ENCODE measurements at regions not wholly inside any gene's neighbourhood (a gene's known extent, or its start where the extent isn't known, plus 50 kb on each side); places are given as distances from the start of the nearest gene placed in this dataset.

DNA sequence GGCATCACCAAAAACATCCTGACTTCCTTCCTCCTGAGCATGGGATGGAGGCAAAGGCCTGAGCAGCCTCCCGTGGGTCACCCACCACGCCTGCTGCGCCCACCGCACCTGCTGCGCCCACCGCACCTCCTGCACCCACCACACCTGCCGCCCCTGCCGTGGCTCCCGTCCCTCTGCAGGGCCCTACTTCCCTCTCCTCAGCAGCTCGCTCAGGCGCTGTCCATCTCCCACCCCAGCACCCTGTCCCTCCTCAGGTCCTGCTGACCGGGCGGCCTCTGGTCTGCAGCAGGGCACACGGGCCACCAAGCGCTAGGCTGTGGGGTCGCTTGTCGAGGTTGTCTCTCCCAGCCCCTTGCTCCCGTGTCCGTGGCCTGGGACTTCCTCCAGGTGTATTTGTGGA, 72.7 kb upstream of the SLCO4A1 start:
- H3K27me3 ChIP-seq (replicated peaks; ENCODE audit: control insufficient read depth, insufficient read depth, low read length, poor library complexity, severe bottlenecking) = peaks cover 3% of the 10 kb centered on the region
- no peak overlapping the region for H3K4me3 ChIP-seq (ENCODE audit: insufficient read depth, low read depth, low read length, poor library complexity, severe bottlenecking)
- H3K4me1 ChIP-seq (ENCODE audit: control insufficient read depth, insufficient read depth, low read length, poor library complexity, severe bottlenecking) = no peaks in the 10 kb centered on the region

DNA sequence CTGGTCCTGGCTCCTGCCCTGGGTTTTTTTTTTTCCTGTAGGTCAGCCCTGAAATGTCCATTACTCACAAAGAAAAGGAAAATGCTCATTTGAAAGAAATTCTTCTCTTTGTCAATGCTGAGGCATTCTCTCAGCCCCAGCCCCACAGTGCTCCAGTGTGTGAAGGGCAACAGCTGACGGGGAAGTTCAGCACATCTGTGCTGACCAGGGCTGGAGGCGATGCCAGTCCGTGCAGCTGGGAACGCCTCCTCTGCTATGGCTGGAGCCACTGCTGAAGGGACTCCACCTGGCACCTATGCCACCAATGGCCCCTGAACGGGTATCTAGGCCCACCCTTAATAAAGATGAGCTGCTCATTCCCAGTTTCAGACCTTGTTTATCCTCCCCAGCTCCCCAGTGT, 71.9 kb upstream of the SLCO4A1 start:
- H3K27me3 ChIP-seq (replicated peaks; ENCODE audit: control insufficient read depth, insufficient read depth, low read length, poor library complexity, severe bottlenecking) = peaks cover 6% of the 10 kb centered on the region
- DNase-seq = no peak
- H3K9me3 ChIP-seq (ENCODE audit: control insufficient read depth, low read length) = no peaks in the 10 kb centered on the region
- no peaks in the 10 kb centered on the region for H3K4me1 ChIP-seq (ENCODE audit: control insufficient read depth, insufficient read depth, low read length, poor library complexity, severe bottlenecking)
- no peak overlapping the region for H3K4me3 ChIP-seq (ENCODE audit: insufficient read depth, low read depth, low read length, poor library complexity, severe bottlenecking)
- no peaks in the 10 kb centered on the region for H3K36me3 ChIP-seq (ENCODE audit: control insufficient read depth, insufficient read depth, low read length)
- H3K27ac ChIP-seq (ENCODE audit: insufficient read depth, low read length, poor library complexity, severe bottlenecking) = no peak overlapping the region

More for the DNA sequence above, 72.7 kb upstream of the SLCO4A1 start:
- Histone ChIP-seq H3K9me3 (ENCODE audit: control insufficient read depth, low read length) (no peaks in the 10 kb centered on the region), H3K27ac (ENCODE audit: insufficient read depth, low read length, poor library complexity, severe bottlenecking) (no peak overlapping the region), H3K36me3 (ENCODE audit: control insufficient read depth, insufficient read depth, low read length) (no peaks in the 10 kb centered on the region)
- DNase-seq = no peak

DNA sequence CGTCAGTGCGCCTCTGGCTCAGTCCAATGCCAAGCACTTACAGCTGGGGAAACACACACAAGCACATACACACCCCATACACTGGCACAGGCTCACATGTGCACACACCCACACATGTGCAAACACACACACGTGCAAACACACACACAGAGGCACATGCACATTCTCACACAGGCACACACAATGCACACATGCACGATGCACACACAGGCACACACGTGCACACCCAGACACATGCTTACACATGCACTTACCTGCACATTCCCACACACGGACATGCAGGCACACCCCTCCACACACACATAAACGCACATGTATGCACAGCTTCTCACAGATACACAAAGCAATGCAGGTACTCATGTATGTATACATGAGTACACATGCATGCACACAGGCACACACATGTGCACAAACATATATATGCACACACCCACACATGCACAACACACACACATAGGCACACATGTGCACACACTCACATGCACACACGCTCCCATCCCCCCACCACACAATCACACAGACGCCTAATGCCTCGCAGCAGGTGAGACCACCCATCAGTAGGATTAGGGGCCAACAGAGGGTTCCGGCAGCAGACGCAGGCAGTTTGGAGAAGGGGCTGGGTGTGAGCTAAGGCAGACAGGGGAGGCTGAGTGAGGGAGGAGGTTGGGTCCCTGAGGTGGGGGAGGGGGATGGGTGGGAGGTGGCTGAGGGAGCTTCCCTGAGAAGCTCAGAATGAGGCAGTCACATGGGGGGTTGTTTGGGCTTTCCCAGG, 71.2 kb upstream of the SLCO4A1 start:
- H3K27me3 ChIP-seq (replicated peaks; ENCODE audit: control insufficient read depth, insufficient read depth, low read length, poor library complexity, severe bottlenecking) = peaks cover 6% of the 10 kb centered on the region
- DNase-seq = no peak
- no peaks in the 10 kb centered on the region for H3K36me3 ChIP-seq (ENCODE audit: control insufficient read depth, insufficient read depth, low read length)
- no peak overlapping the region for H3K4me3 ChIP-seq (ENCODE audit: insufficient read depth, low read depth, low read length, poor library complexity, severe bottlenecking)
- no peak overlapping the region for H3K27ac ChIP-seq (ENCODE audit: insufficient read depth, low read length, poor library complexity, severe bottlenecking)
- H3K4me1 ChIP-seq (ENCODE audit: control insufficient read depth, insufficient read depth, low read length, poor library complexity, severe bottlenecking) = no peaks in the 10 kb centered on the region
- no peaks in the 10 kb centered on the region for H3K9me3 ChIP-seq (ENCODE audit: control insufficient read depth, low read length)

DNA sequence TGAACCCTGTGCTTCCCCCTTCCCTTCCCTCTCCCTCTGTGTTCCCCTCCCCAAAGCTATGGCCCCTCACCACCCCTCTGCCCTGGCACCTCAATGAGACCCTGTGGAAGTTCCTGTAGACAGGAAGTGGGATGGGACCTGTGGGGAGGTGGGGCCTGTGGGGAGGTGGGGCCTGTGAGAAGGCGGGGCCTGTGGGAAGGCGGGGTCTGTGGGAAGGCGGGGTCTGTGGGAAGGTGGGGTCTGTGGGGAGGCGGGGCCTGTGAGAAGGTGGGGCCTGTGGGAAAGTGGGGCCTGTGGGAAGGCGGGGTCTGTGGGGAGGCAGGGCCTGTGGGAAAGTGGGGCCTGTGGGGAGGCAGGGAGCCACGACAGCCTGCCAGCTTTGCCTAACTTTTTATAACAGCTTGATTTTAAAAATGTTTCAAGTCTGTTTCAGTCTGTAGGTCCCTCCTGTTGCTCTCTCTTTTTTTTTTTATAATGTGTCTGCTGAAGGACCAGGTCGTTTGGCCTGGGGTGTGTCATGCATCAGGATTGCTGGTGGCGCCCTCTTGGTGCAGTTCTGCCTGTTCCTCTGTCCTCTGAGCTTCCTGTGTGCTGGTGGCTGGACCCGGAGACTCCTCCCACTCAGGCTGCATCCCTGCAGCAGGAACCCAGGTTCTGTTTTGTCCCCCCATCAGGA, 70.5 kb upstream of the SLCO4A1 start:
- Histone ChIP-seq H3K27me3 (replicated peaks; ENCODE audit: control insufficient read depth, insufficient read depth, low read length, poor library complexity, severe bottlenecking) (peaks cover 10% of the 10 kb centered on the region), H3K9me3 (ENCODE audit: control insufficient read depth, low read length) (no peaks in the 10 kb centered on the region), H3K4me3 (ENCODE audit: insufficient read depth, low read depth, low read length, poor library complexity, severe bottlenecking) (no peak overlapping the region), H3K4me1 (ENCODE audit: control insufficient read depth, insufficient read depth, low read length, poor library complexity, severe bottlenecking) (no peaks in the 10 kb centered on the region), H3K36me3 (ENCODE audit: control insufficient read depth, insufficient read depth, low read length) (no peaks in the 10 kb centered on the region), H3K27ac (ENCODE audit: insufficient read depth, low read length, poor library complexity, severe bottlenecking) (no peak overlapping the region)
- DNase-seq = no peak

DNA sequence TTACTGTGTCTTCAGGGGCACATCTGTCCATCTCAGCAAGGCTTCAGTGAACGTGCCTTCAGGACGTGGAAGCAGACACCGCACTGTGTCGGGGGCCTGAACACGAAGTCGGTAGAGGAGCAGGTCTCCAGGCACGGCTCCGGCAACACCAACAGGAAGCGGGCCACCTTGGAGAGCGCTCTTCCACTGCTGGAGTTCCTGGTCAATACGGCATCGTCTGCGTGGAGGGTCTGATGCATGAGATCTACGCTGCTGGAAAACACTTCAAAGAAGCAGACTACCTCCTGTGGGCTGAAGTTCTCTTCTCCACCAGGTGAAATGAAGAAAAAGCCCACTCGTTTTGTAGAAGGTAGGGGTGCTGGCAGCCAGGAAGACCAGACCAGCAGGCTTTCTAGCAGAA, 69.3 kb upstream of the SLCO4A1 start:
- peaks cover 14% of the 10 kb centered on the region for H3K27me3 ChIP-seq (replicated peaks; ENCODE audit: control insufficient read depth, insufficient read depth, low read length, poor library complexity, severe bottlenecking)

DNA sequence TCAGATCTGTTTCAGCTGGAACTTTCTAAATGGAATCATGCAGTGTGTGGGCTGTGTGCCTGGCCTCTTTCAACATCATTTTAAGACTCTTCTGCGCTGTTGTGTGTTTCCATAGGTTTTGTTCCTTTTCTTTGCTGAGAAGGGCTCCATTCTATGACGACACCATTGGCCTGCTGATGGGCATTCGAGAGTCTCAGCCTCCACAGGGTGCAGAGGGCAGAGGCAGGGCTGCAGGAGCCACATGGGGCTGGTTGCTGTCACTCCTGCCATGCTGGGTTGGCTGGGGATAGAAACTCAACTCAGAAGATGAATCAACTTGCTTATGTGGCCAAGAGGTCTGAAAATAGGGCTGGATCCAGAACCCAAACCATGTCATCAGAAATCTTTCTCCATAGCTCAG, 68.5 kb upstream of the SLCO4A1 start:
- no peaks in the 10 kb centered on the region for H3K36me3 ChIP-seq (ENCODE audit: control insufficient read depth, insufficient read depth, low read length)
- no peak overlapping the region for H3K27ac ChIP-seq (ENCODE audit: insufficient read depth, low read length, poor library complexity, severe bottlenecking)
- H3K9me3 ChIP-seq (ENCODE audit: control insufficient read depth, low read length) = no peaks in the 10 kb centered on the region
- DNase-seq = no peak
- H3K4me1 ChIP-seq (ENCODE audit: control insufficient read depth, insufficient read depth, low read length, poor library complexity, severe bottlenecking) = no peaks in the 10 kb centered on the region
- H3K27me3 ChIP-seq (replicated peaks; ENCODE audit: control insufficient read depth, insufficient read depth, low read length, poor library complexity, severe bottlenecking) = peaks cover 16% of the 10 kb centered on the region
- no peak overlapping the region for H3K4me3 ChIP-seq (ENCODE audit: insufficient read depth, low read depth, low read length, poor library complexity, severe bottlenecking)

More for the DNA sequence above, 69.3 kb upstream of the SLCO4A1 start:
- no peaks in the 10 kb centered on the region for H3K4me1 ChIP-seq (ENCODE audit: control insufficient read depth, insufficient read depth, low read length, poor library complexity, severe bottlenecking)
- H3K27ac ChIP-seq (ENCODE audit: insufficient read depth, low read length, poor library complexity, severe bottlenecking) = no peak overlapping the region
- H3K9me3 ChIP-seq (ENCODE audit: control insufficient read depth, low read length) = no peaks in the 10 kb centered on the region
- H3K4me3 ChIP-seq (ENCODE audit: insufficient read depth, low read depth, low read length, poor library complexity, severe bottlenecking) = no peak overlapping the region
- DNase-seq = no peak
- no peaks in the 10 kb centered on the region for H3K36me3 ChIP-seq (ENCODE audit: control insufficient read depth, insufficient read depth, low read length)

DNA sequence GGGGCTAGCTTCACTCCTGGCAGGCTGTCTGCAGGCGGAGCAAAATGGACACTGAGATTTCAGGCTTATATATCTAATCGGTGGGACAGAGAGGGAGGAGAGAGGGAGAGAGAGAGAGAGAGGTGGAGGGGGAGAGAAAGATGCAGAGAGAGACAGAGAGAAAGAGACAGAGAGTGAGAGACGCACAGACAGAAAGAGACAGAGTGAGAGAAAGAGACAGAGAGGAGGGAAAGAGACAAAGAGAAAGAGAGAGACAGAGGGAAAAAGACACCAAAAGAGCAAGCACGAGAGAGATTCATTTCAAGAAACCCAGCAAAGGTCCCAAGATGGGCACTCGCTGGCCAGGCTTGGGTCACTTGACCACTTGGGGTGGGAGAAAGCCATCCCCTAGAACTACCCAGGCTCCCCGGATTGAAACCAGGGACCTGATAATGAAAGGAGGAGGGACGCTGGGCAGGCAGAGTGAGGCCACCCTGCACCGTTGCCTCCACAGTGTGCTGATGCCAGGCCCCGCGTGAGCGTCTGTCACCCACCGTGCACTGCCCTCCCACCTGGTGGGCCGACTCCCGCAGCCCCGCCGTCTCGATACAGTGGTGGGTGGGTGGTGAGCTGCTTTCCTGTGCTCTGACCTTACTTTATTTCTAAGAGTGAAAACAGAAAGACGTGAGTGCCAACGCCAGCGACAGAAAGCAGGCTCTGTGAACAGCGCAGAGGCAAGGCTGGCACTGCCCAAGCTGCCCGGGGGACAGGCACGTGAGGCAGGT, 67.9 kb upstream of the SLCO4A1 start:
- H3K4me1 ChIP-seq (ENCODE audit: control insufficient read depth, insufficient read depth, low read length, poor library complexity, severe bottlenecking) = no peaks in the 10 kb centered on the region
- no peaks in the 10 kb centered on the region for H3K9me3 ChIP-seq (ENCODE audit: control insufficient read depth, low read length)
- H3K4me3 ChIP-seq (ENCODE audit: insufficient read depth, low read depth, low read length, poor library complexity, severe bottlenecking) = no peak overlapping the region
- DNase-seq = no peak
- no peaks in the 10 kb centered on the region for H3K36me3 ChIP-seq (ENCODE audit: control insufficient read depth, insufficient read depth, low read length)
- peaks cover 16% of the 10 kb centered on the region for H3K27me3 ChIP-seq (replicated peaks; ENCODE audit: control insufficient read depth, insufficient read depth, low read length, poor library complexity, severe bottlenecking)
- no peak overlapping the region for H3K27ac ChIP-seq (ENCODE audit: insufficient read depth, low read length, poor library complexity, severe bottlenecking)

DNA sequence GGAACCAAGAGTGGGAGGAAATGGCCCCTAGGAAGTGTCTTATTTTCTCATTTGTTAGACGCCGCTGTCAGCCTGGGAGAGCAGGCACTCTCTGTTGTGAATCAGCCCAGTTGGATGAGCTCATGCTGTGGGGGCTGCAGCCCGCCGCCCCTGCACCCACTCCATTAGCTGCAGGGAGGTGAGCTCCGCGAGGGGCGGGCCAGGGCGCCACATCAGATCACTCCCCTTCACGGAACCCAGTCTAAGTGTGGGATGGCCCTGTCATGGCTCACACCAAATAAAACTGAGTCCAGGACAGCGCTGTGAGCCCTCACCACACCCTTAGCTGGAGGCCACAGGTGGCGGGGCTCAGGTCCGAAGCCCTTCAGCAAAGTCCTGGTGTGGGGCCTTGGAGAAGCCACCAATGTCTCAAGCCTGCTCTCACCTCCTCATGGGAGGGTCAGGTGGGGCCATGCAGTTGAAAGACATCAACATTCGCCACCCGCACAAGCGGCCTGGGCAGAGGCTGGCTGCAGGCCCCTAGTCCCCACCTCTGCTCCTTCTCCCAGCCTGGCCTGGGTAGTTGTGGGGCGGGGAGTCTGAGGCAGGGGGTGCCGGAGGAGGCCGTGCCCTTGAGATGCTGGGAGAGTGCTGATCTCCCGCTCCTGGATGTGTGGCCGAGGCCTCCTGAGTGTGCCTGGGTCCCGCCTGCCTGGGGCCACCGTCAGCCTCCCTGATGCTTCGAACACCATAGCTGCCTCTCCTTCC, 66.2 kb upstream of the SLCO4A1 start:
- H3K27ac ChIP-seq (ENCODE audit: insufficient read depth, low read length, poor library complexity, severe bottlenecking) = no peak overlapping the region
- peaks cover 16% of the 10 kb centered on the region for H3K27me3 ChIP-seq (replicated peaks; ENCODE audit: control insufficient read depth, insufficient read depth, low read length, poor library complexity, severe bottlenecking)
- H3K4me3 ChIP-seq (ENCODE audit: insufficient read depth, low read depth, low read length, poor library complexity, severe bottlenecking) = no peak overlapping the region
- no peaks in the 10 kb centered on the region for H3K4me1 ChIP-seq (ENCODE audit: control insufficient read depth, insufficient read depth, low read length, poor library complexity, severe bottlenecking)
- DNase-seq = no peak
- no peaks in the 10 kb centered on the region for H3K36me3 ChIP-seq (ENCODE audit: control insufficient read depth, insufficient read depth, low read length)
- H3K9me3 ChIP-seq (ENCODE audit: control insufficient read depth, low read length) = no peaks in the 10 kb centered on the region

DNA sequence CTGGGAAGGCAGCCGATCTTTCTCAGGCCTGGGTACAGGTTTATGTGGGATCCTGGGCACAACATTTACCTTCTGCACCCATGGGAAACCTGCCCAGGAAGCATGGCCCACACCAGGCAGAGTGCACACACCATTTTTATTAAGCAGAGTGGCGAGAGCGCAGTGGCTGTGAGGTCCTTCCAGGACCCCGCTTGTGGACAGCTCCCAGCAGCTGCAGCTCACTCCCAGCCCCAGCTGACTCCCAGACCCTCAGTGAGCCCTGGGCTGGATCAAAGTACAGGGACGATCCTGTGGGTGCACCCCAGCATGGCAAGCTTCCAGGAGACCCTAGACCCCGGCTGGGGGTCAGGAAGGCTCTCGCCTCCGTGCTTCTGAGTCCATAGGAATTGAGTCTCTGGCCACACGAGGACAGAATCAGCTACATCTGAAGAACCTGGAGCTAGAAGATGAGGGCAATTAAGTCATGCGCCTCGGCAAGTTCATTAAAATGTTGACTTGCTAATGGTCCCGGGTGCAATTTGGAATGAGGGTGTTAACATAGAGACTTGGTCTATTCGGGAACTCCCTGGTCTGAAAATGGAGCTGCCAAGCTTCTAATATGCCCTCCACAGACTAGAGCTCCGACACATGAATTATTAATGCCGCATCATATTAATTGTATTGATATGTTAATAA, 65.4 kb upstream of the SLCO4A1 start:
- H3K4me3 ChIP-seq (ENCODE audit: insufficient read depth, low read depth, low read length, poor library complexity, severe bottlenecking) = no peak overlapping the region
- peaks cover 23% of the 10 kb centered on the region for H3K27me3 ChIP-seq (replicated peaks; ENCODE audit: control insufficient read depth, insufficient read depth, low read length, poor library complexity, severe bottlenecking)
- H3K27ac ChIP-seq (ENCODE audit: insufficient read depth, low read length, poor library complexity, severe bottlenecking) = no peak overlapping the region
- H3K9me3 ChIP-seq (ENCODE audit: control insufficient read depth, low read length) = no peaks in the 10 kb centered on the region
- DNase-seq = no peak
- no peaks in the 10 kb centered on the region for H3K4me1 ChIP-seq (ENCODE audit: control insufficient read depth, insufficient read depth, low read length, poor library complexity, severe bottlenecking)
- no peaks in the 10 kb centered on the region for H3K36me3 ChIP-seq (ENCODE audit: control insufficient read depth, insufficient read depth, low read length)
